Astrocyte of the hippocampus (primary cell): ENCODE measurements at regions not wholly inside any gene's neighbourhood (a gene's known extent, or its start where the extent isn't known, plus 50 kb on each side); places are given as distances from the start of the nearest gene placed in this dataset.
"Not testable (repeated sequence)": the region's sequence is repeated elsewhere in the genome, so short reads cannot be mapped to it uniquely, and the experiment has no call there.

ENCODE experiments used
- DNase-seq: peaks from one replicate; pipeline ENCODE4 v3.0.0; 2011; ENCODE audit warnings: low read depth, low spot score

DNA sequence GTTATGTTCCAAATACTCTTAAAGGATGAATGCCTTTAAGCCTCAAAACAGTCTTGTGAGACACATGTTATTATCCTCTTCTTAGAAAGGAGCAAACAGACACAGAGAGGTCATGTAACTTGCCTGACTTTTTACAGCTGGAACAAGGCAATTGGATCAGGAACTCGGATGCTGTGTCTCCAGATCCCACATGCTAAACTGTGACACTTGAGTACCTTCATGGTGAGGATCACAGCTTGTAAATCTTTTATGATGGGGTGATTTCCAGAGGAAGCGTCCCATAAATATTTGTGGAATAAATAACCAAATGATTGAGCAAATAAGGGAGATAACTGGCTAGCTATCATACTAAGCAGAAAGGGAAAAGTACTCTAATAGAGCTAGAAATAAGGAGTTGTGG, 171.2 kb downstream of the C11orf91 start:
- DNase-seq = no peak

DNA sequence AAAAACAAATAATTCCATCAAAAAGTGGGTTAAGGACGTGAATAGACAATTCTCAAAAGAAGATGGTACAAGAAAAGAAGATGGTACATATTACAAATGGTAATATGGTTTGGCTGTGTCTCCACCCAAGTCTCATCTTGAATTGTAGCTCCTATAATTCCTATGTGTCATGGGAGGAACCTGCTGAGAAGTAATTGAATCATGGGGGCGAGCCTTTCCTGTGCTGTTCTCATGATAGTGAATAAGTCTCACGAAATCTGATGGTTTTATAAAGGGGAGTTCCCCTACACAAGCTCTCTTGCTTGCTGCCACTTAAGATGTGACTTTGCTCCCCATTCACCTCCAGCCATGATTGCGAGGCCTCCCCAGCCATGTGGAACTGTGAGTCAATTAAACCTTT, 172.9 kb downstream of the C11orf91 start:
- DNase-seq = not testable (repeated sequence)

DNA sequence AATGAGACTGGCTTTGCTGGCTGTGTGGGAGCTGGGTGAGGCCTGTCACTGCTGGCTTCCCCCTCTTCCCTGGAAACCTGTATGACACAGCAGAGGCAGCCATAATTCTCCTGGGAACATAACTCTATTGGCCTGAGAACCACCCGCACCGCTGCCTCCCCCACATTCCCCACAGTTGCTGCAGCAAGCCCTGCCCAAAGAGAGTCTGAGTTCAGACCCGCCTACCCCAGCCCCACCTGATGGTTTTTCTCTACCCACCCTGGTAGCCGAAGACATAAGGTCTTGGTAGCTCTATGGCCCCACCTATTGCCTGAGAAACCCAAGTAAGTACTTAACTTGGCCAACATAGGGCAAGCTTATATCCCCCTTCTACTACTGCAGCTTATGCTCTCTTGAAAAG, 174.8 kb downstream of the C11orf91 start:
- no peak for DNase-seq

DNA sequence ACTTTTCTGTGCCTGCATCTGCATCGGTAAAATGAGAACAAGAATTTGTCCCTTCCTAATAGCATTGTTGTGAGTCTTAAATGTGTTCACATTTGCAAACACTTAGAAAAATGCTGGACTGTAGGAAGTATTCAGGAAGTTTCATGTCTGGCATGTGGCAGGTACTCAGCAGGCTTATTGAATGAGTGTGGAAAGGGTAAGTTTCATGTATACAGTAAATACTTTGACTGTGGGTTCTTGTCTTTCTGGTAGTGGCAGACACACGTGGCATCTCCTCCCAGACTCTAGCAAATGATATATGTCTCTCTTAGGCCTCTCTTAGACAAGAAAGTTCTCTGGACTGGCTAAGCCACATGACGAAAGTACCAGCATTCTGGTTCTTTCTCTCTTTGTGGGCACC, 179.2 kb downstream of the C11orf91 start:
- DNase-seq = no peak

DNA sequence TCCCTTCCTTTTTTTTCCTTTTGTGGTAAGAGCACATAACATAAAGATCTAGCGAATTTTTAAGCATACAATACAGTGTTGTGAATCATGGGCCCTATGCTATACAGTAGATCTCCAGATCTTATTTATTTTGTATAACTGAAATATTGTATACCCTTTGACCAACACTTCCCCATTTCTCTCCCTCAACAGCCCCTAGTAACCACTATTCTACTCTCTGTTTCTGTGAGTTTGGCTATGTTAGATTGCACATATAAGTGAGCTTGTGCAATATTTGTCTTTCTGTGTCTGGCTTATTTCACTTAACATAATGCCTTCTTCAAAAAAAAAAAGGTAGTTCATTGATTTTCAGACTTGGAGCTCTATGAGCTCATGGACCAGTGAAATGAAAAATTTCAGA, 180.5 kb downstream of the C11orf91 start:
- DNase-seq = no peak

DNA sequence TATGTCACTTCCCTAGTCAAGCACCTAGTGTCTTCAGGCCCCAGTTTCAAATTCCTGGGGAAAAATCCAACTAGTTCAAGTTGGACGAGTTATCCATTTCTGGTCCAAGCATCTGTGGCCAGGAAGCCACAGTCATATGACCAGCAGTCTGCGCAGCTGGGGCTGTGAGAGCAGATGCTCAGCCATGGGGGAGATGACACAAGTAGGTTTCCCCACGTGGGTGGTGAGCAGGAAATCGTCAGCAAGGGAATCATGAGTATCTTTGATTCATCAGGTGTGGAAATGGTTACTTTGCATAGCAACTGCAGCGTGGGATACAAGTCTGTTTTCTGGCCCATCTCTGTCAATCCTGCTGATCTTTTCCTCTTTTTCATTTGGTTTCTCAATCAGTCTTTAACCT, 185.3 kb downstream of the C11orf91 start:
- DNase-seq = no peak

DNA sequence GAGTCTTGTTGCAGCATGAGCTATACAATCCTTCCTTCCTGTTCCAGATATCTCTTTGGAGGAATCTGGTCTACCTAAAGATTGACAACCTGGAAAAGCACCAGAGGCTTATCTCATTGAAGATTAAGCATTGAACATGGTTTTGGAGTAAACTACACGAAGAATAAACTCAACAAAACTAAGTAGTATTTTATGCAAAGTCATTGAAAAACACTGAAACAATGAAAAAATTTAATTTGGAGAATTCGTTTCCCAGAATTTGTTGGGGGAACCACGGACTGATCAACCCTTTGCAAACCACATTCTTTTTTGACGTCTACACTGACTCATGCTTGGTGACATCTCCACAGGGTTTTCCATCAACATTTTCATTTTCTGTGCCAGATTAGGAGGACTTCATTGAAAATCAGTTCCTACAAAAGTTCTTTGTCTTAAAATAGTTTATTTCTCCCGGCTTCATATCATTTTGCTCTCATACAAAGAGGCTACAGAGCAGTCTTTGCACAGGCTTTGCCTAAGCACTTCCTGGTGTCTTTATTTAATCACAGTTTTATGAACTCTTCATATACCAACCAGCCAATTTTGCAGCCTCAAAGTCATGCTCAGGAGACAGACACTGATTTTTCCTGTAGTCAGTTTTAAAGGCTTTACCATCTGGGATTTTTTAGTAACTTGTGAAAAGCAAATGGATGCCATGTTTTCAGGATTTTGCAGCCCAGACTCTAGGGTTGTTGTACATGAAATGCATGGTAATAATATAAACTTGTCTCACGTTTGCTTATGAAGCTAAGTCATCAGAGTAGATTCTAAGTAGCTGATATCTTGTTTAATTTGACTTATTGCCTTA, 186.3 kb downstream of the C11orf91 start:
- DNase-seq = no peak

DNA sequence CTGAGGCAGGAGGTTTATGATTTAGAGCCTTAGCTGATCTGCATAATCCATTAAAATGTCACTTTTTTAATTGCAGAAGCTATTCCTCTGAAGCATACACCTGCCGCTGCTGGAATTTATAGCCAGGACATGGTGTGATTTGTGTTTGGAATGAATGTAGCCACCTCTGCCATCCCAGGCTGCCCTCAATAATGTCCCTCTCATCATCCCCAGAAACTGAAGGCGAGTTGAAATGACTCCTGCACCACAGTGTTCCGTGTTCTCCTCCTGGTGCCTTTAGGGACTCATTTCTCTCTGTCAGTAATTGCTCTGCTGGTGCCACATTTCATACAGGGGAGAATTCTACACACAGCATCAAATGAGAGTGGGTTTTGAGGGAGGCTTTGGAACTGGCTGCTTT, 191.0 kb downstream of the C11orf91 start:
- no peak for DNase-seq

DNA sequence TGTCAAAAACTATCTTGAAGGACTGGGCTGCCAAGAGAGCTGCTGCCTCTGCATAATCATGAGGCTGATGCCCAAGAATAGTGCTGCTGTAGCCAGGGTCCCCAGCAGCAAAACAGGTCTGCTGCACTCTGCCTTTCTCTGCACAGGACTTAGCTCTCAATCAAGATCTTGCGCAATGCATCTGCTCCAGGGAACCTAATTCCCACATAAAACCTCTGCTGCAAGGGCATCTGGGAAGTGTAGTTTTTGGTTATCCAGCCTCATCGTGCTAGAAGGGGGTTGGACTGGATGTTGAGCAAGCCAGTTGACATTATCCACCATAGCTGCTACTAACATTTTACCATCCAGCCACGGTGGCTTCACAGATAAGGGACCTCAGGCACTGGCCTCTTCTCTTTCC, 192.7 kb downstream of the C11orf91 start:
- peak; percentile 17 for DNase-seq

DNA sequence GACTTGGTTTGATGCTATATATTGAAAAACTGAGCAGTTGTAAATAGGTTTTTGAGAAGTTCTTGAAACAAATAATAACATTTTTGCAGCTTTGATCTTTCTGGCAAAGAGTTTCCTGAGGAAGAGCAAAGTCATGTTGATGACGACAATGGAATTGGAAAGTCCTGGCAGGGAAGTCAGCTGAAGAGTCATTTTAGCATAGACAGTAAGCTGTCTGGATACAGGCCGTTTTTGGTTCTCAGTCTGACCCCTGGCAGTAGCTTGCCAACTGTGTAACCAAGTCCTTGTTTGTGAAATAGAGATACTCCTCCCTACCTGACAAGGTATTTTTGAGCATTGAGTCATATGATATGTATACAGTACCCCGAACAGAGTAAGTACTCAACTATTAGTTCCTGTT, 193.3 kb downstream of the C11orf91 start:
- no peak for DNase-seq

DNA sequence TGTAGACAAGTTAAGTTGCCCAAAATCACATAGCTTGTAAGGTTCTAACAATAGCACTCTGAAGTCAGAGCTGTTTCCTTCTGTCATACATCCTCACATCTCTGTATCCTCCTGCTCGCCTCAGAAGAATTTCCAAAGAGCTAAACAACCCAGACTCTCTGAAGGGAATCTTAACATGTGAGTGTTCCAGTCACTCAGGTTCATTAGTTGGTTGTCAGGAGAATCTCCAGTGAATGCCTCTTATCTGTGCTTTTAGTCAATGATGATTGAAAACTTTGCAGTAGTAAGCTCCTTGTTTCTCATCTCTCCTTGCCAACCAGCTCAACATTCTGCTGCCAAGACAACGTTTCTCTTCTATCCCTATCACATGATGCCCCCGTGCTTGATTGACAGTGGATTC, 195.5 kb downstream of the C11orf91 start:
- no peak for DNase-seq

DNA sequence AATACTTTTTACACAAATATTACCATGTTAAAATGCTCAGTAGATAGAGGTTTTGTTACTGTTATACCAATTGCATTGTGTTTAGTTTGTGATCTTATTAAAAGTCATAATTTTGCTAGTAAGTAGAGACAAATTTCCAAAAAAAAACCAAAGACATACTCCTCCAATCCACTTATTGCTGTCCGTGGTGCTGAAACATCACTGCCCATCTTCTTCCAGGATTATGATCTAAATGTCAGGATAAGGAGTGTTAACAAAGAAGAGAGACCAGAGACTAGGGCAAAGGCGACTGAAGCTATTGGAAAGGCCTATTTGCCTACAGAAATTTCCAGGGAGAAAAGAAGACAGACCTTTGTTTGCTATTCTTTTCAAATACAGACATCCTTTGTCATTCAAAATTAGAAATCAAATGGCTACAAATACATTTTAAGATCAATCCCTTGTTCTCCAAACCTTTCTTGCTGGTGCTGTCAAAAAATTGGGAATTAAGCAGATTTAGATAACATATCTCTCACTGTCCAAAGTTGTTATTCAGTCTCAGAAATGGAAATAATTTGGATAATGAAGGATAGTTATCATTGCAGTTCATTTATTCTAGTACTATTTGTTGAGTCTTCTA, 199.7 kb downstream of the C11orf91 start:
- peak; percentile 72 for DNase-seq

DNA sequence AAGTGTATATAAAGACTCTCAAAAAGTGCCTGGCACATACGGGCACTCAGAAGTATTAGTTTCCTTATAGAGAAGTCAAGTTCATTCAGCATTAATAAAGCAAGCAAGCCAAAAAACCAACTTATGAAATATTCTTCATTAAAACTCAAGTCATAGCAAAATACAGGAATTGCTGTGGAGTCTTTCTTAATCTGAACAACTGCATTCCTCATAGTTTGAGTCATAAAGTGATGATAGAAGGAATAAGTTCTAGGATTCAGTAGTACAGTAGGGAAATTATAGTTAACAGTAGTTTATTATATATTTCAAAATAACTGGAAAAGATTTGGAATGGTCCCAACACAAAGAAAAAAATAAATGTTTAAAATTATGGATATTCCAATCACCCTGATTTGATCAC, 200.3 kb downstream of the C11orf91 start:
- DNase-seq = no peak

DNA sequence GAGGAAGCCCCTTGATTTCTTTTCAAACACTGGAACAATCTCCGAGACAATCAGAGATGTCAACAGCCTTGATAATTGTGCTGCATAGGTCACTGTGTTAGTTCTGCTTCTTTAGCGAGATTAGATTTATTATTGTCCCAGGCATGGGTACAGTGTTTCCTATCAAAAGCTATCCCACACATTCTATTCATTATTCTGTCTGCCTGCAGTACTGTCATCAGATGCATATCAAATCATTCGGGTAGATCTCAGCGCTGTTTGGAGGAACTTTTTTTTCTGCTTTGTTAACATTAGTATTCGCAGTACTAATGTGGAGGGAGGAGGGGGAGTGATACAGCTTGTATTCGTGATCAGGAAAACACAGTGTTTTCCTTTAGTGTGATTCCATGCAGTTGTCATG, 208.0 kb downstream of the C11orf91 start:
- DNase-seq = no peak

DNA sequence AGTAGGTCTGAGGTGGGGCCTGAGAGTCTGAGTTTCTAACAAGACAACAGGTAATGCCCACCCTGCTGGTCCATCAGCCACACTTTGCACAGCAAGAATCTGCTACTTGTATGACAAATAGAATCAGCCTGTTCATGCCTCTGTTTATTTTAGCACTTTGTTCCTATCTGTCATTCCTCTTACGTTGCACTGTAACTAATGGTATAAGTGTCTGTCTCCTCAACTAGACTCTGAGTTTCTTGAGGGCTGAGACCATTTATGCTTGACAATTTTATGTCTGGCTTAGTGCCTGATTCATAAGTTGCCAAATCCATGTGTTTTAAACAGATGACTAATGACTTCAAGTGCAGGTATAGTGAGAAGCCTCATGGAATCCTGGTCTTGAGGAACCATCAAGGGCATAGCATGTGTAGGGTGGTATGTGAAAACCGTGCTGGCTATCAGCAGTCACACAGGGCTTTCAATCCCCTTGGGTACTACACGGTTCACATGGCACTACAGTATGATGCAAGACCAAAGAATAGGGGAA, 209.7 kb downstream of the C11orf91 start:
- DNase-seq = no peak

DNA sequence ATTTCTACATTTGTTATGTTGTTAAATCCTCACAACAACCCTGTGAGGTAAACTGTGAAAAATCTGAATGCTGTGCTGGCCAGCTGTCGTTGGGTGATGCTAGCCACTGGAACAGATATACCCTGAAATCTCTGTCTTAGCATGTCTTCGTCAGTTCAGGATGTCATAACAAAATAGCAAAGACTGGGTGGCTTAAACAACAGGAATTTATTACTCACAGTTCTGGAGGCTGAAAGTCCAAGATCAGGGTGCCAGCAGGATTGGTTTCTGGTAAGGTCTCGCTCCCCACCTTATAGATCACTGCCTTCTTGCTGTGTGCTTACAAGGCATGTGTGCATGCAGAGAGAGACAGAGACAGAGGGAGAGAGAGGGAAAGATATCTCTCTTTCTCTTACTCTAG, 211.7 kb downstream of the C11orf91 start:
- DNase-seq = no peak

DNA sequence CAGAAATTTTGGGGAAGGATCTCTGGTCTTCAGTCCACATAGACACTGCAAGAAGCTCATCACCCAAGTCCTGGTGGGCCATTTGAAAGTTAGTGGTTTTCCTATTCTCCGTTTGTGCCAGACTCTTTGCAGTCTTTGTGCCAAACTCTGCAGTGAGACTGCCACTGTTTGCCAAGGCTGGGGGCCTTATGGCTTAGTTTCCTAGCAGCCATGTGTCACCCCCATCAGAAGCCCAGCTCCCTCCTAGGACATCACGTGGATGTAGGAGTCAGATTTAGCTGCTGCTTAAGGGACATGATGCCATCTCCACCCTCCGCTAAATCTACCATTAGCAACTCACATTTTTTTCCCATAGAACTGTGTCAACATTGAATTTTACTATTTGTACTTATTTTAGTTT, 220.0 kb downstream of the C11orf91 start:
- DNase-seq = no peak

DNA sequence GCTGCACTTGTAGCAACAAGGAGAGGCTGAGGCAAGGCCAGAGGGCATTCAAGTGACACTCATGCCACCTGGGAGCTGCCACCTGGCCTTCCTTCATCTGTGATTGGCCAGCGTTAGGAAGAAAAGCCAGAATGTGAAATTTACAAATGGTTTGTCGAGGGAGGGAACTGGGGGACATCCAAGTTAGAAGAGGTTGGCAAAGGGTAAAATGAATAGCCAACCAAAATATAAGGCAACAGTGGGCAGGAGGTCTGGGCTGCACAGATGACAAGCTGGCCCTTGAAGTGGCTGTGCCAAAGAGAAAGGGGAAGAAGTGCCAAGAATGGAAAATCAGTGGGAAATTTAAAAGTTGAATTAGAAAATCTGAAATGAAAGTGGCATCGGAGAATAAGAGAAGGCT, 221.4 kb downstream of the C11orf91 start:
- no peak for DNase-seq

DNA sequence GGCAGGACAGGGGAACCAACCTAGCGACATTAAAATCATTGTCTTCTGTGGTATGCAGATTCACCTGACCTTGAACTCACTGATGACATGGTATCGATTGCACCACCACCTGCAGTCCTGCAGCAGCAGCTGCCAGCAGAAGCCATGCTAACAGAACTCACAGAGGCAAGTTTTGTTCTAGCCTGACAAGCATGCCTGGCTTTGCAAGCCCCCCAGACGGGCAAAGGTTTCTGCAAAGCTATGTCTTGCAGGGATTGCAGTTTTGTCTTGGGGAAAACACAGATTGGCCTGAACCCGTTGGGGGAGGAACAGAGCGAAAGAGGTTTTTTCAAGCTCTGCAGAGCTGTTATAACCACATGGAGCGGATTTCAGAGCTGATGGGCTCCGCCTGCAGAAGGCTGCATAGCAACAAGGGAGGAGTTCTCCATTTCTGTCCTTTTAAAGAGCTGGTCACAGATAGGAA, 221.0 kb downstream of the HIPK3 start:
- no peak for DNase-seq

DNA sequence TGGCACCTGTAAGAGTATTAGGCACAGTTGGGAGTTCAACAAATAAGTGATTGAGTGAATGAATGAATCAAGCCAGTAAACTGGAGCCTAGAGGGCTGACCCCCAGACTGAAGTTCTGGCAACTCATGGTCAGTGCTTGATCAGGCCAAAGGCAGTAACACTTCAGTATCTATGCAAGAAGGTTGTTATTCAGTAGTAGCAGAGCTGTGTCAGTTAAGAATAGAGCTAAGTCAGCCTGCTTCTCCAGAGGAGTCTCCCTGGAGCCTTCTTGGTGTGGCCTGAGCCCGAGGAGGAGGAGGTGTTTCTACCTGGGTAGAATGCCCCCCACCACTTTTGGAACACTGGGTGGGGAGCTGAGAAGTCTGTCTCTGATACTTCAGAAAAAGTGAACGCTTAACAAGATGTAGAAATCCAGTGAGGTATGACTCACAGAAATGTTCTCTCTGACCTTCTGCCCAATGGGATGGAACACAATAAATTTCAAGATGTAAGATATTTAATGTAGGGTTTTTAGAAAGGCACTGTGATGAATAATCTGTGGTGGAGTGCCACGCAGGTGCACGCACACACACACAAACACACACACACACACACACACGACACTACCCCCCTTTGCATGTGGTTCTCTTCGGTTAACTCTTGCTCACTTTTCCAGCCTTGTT, 219.9 kb downstream of the HIPK3 start:
- no peak for DNase-seq

DNA sequence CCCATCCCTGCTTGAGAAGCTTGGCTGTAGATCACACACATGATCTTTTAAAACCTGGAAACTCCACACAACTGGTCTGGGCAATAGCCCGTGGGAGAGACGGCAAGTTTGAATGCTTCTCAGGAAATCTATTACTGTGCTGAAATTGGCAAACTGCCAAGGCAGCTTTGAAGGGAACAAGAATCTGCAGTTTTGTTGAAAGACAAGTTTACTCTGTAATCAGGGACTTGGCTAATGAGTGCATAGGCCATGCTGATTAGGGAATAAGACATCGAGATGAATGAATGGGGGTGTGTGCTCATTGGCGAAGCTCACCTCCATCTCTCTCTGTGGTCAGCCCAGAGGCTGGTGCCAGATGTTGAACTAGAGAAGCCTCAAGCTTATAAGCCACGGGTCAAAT, 218.8 kb downstream of the HIPK3 start:
- peak; percentile 90 for DNase-seq

DNA sequence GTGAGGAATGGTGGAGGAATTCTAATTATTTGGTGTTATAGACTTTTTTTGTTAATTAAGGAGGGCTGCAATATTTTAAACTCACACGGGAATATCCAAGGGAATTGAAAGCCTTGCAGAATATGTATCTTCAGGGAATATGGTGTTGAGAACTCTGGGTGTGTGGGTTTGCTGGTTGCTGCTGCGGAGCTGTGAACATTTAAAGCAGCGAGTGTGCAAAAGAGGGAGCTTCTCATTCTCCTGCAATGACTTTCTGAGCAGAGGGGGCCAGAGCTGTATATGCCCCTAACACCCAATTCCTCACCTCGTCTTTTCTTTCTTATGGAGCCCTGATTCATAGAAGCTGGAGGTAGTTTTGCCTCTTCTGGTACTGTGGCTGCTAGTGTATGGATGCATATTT, 217.7 kb downstream of the HIPK3 start:
- no peak for DNase-seq

DNA sequence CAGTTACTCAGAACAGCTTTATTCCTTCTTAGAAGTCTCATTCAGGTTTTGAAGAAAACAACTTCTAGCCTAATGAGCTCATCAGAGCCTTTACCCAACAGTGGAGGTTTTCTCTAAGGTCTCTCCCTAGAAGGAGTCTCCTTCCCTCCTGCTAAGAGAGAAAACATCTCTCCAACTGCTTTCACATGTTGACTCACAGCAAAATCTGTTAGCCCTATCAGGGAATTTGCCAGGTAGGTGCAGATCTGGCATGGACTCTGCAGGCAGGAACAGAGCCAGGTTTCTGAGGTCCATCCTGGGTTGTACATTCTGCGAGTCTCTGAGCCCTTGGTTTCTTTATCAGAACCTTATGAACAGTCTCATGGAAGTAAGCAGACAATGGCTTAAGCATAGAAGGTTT, 214.4 kb downstream of the HIPK3 start:
- DNase-seq = no peak
